Renal pelvis (tissue), 1 donor: ENCODE measurements at regions not wholly inside any gene's neighbourhood (a gene's known extent, or its start where the extent isn't known, plus 50 kb on each side); places are given as distances from the start of the nearest gene placed in this dataset.
"Not testable (repeated sequence)": the region's sequence is repeated elsewhere in the genome, so short reads cannot be mapped to it uniquely, and the experiment has no call there.

Source experiments
- DNase-seq: peaks from one replicate; pipeline ENCODE4 v3.0.0-alpha.2; 2013

- no peak for DNase-seq
Observed at GRCh38 chr6:126204598-126204997, 135.3 kb upstream of the CENPW start.

DNA sequence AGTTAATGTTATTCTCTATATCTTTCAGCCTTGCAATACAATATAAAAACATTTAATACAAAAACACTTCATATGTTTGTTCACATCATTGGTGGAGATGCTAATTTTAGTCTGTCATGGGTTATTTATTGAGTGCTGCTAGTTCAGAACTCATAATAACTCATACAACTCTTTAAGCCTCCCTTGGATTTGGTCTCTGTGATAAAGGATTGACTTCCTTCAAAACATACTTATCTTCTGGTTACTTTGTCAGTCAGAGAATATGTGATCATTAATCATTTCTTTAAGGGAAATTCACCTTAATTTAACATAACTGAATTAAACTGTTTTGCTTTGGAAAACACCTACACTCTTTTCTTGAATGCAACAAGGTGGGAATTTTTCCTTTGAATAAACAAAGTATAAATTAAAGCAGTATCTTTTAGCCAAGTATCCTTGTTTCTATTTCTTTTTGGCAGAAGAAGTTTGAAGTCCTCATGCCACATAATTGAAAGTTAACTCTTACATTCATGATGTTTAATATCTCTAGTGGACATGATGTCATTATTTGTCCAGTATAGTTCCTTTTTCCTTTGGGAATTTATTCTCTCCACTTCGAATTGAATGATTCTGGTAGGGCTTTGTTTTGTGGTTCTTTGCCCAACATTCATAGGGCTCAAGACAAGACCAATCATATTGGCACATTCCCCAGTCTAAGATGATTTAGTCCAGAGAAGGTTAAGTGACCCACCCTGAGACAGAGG lies 133.2 kb upstream of the CENPW start:
- DNase-seq, result no peak

DNA sequence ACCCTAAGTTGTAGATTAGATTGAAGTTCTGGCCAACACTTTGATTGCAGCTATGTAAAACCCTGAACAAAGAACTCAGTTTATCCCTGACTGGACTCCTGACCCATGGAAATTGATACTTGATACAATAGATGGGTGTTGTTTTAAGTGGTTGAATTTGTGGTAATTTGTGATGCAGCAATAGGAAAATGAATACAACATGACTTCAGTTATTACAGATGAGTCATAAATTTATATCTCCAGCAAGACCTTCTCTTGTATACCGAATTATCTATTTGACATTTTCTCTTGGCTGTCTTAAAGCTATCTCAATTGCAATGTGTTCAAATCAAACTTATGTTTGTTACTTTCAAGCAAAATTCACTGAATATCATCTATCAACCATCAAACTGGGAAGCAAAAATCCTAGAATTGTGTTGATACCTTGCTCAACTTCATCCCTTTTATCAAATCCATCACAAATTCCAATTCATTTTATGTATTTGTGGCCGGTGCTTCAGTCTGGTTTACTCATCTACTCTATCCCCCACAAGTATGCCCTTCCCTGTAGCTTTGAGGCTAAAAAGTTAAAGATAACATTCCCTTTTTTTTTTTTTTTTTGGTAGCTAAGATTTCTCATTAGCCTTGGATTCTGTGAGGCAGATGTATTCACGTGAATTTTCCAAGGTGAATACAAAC lies 129.4 kb upstream of the CENPW start:
- DNase-seq, result no peak

DNA sequence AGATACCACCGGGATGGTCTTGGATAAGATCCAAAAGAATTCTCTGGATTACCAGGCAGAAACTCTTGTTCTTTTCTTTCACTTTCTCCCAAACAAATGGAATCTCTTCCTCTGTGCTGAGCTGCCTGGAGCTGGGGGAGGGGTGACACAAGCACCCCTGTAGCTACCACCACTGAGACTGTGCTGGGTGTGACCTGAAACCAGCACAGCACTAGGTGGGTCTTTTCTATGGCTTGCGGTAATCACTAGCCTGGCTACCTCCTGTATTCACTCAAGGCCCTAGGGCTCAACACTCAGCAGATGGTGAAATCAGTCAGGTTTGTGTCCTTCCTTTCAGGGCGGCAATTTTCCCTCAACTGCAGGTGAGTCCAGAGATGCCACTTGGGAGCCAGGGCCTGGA lies 122.4 kb upstream of the CENPW start:
- DNase-seq, result no peak

DNA sequence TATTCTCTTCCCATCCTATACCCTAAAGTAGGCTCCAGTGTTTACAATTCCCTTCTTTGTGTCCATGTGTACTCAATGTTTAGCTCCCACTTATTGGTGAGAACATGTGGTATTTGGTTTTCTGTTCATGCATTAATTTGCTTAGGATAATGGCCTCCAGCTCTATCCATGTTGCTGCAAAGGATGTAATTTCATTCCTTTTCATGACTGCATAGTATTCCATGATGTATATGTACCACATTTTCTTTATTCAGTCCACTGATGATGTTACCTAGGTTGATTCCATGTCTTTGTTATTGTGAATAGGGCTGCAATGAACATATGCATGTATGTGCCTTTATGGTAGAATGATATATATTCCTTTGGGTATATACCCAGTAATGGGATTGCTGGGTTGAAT lies 119.0 kb upstream of the CENPW start:
- not testable (repeated sequence) for DNase-seq

DNA sequence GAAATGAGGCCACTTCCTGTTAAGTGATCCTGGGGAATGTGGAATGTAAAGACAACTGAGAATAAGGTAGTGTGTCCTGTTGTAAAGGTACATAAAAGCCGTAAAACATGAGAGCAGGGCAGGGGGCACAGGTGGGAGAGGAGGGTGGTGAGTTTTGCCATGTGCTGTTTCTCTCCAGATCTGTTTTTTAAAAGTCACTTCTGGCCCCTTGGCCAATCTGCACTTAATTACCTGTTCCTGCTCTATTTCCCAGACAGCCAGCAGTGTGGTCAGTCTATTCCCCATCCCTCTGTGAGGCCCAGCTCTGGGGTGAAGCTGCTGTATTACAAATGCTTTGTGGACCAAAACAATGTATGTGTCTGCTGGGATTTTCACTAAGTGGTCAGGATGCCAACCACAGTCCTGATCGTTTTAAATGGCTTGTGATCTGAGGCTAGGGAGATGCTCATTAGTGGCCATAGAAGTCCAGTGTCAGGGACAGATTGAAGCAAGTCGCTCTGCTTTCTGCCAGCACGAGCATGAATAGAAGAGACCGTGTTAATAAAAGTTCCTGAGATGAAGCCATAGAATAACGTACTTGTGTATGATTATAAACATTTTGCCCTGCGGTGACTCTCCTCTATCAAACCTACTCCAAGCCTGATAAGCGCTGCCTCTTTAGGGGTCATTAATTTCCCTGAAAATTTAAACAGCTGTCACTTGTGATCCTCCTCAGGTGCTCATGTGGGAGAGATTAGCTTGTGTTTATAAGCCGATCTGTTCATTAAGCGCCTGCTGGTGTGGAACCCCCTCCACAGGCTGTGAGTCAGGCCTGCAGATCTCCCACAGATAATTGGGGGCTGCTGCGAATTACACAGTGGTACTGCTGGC lies 111.8 kb upstream of the CENPW start:
- DNase-seq, result peak; percentile 84

DNA sequence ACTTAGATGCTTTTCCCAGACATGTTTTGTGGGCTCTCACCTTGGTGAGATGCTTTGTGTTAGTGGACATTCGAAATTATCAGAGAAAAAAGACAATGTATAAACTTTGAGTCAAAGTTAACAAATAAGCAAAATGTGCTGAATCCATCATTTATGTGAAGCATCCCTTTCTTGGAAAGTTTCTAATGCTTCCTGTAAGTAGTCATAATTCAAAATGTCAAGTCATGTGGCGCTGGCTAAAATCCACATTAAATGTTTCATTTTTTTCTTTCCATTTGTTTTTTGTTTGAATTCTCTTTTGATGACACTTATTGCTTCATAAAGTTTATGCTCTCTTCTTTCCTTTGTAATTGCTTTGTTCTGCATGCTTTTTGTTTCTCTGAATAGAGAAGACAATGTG lies 107.2 kb upstream of the CENPW start:
- DNase-seq, result no peak

DNA sequence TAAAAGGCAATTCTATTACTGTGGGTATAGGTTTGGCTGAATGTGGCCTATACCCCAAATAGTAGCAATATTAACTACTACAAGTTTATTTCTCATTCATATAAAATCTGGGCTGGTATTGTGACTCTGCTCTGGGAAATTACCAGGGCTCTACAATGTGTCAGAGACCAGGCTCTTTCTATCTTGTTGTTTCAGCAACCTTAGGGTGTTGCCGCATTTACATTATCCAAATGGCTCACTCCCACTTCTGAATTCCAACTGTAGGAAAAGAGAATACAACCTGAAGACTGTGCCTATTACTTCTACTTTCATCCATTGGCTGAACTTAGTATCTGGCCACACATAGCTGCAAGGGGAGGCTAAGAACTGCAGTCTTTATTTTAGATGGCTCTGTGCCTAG lies 106.7 kb upstream of the CENPW start:
- no peak for DNase-seq

DNA sequence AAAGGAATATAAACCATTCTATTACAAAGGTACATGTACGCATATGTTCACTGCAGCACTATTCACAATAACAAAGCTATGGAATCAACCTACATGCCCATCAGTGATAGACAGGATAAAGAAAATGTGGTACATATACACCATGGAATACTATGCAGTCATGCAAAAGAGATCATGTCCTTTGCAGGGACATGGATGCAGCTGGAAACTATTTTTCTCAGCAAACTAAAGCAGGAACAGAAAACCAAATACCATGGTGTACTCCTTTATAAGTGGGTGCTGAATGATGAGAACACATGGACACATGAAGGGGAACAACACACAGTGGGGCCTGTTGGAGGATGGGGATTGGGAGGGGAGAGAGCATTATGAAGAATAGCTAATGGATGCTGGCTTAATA lies 104.6 kb upstream of the CENPW start:
- DNase-seq, result no peak

GRCh38 chr6:126245077-126245476 lies 94.8 kb upstream of the CENPW start:
- no peak for DNase-seq

- no peak for DNase-seq
Observed at GRCh38 chr6:126252154-126252553, 87.8 kb upstream of the CENPW start.

- DNase-seq, result no peak
Observed at GRCh38 chr6:126253431-126253830, 86.5 kb upstream of the CENPW start.

DNA sequence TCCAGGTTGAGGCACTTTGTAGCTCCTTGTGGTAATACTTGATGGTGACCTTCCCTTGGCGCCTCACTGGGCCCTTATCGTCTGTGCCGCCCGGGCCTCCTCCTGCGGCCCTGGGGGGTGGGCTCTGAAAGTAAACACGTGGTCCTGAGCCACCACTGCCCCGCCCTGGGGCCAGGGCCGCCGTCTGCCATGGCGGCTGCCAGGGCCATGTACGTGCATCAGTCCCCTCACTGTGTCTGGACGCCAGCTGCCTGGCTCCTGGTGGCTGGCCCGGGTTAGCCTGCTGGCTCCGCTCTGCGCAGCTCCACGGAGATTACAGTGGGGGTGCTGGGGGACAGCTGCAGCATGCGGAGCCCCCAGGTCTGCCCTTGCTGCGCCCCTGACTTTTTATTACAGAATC lies 81.8 kb upstream of the CENPW start:
- DNase-seq, result no peak

- no peak for DNase-seq
Observed at GRCh38 chr6:126261792-126262421, 78.0 kb upstream of the CENPW start.

DNA sequence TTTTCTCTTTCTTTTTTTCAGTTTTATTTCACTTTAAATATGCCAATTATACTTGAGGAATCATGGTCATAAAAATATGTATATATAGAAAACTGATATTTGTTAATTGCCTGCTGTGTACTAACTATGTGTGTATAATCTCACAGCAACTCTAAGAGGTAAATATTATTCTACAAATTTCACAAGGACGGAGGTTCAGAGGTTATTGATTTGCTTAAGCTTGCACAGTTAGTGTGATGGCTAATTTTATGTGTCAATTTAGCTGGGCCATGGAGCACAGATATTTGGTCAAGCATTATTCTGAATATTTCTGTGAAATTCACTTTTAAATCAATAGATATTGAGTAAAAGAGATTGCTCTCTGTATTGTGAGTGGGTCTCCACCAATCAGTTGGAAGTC lies 75.7 kb upstream of the CENPW start:
- no peak for DNase-seq

DNA sequence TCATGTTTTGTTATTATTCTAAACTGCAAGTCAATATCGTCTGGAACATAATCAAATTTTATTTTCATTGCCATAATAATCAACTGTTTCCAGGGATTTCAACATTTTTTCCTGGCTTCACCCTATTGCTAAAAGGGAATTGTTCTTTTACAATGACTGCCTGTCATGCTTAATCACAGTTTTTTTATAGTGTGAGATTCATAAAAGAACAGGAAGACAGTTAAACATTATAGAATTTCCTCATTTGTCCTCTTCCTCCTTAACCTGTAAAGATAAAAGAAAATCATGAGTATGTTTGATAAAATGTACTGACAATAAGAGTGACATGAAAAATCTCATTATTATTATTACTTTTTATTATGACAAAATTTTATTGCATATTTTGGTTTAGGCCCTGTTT lies 73.3 kb upstream of the CENPW start:
- no peak for DNase-seq

GRCh38 chr6:126267626-126268025 lies 72.3 kb upstream of the CENPW start:
- peak; percentile 41 for DNase-seq

DNA sequence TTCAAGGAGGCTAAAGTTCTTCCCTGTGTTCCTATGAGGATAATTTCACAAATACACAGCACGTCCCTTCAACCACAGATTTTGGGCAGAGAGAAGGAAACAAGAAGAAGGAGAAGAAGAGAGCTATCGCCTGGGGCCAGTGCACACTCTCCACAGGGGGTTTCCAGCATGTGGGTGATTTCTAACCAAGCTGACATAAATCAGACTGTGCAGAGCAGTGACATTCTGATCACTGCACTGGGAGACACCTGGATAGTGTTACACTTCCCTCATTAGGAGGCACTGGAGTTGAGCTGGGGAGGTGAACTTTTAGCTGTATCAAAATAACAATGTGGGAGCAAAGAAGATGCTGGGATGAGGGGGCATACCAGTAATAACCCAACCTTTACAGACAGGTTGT lies 71.8 kb upstream of the CENPW start:
- peak; percentile 61 for DNase-seq

- no peak for DNase-seq
Observed at GRCh38 chr6:126280287-126280686, 59.6 kb upstream of the CENPW start.

GRCh38 chr6:126285871-126286365 lies 54.0 kb upstream of the CENPW start:
- peak; percentile 45 for DNase-seq
